HG03175 (cell line): ENCODE measurements at regions not wholly inside any gene's neighbourhood (a gene's known extent, or its start where the extent isn't known, plus 50 kb on each side); places are given as distances from the start of the nearest gene placed in this dataset.

Experiments used
- ATAC-seq: cut with Tn5 transposase; IDR thresholded peaks from one replicate; pipeline ENCODE4 v1.9.1; 2021; ENCODE audit warnings: mild to moderate bottlenecking, moderate library complexity; ENCODE audit not compliant: unreplicated experiment

GRCh38 chr2:164182116-164182627 is 439.1 kb downstream of the GRB14 start:
- no peak for ATAC-seq

DNA sequence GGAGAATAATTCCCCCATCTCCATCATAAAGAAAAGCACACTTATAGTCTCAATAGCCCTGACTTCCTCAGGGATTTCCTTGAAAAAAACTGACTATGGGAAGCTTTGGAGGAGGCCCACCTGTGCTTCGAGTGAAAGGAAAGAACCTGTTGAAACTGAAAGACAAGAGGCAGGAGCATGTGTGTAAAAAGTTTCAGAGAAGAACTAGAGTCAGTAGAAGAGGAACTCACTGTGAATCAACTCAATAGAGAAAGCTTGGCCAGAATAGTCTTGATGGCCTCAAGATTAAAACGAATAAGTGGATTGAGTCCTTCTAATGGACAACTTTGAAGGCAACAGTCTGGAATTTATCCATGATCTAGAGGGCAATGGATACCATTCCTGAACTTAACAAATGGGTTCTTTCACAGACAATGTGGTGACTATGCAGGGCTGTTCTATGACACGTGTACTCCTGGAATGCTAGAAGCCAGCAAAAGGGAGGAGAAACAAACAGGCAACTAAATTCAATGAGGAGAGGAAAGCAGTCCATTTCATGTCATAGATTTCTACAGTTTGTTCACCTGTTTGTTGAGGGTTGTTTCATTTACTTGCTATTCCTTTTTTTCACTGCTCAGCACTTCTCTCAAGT is 442.3 kb downstream of the GRB14 start:
- ATAC-seq, result no peak

DNA sequence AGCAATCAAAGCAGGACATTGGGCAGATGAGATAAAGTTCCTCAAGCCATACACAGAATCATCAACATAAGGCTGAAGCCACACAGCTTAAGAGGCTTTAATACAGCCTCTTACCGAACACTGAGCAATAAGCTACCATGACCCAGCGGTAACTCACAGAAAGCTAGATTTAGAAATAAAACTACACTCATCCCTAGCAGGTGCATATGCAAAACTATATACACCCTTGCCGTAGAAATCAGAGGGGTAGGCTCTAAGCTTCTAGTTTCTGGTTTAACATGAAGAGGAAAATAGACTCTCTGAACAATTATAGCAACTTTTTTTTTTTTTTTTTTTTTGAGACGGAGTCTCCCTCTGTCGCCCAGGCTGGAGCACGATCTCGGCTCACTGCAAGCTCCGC is 428.8 kb upstream of the FIGN start:
- no peak for ATAC-seq

GRCh38 chr2:164155558-164155957 is 419.8 kb upstream of the FIGN start:
- ATAC-seq, result no peak

DNA sequence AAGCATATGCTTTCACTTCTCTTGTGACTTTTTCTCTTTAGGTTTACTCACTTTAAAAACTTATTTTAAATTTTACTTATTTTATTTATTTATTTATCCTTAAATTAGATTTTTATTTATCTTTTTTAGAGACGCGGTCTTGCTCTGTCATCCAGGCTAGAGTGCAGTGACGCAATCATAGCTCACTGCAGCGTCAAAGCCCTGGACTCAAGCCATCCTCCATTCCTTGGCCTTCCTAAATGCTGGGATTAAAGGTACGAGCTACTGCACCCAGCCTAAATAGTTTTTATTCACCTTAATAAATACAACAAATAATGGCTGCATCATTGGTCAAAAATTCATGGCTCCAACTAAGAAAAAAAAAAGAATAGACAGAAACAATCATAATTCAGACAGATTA is 415.7 kb upstream of the FIGN start:
- no peak for ATAC-seq

GRCh38 chr2:164150604-164151003 is 414.8 kb upstream of the FIGN start:
- no peak for ATAC-seq

GRCh38 chr2:164146441-164146840 is 410.6 kb upstream of the FIGN start:
- no peak for ATAC-seq

DNA sequence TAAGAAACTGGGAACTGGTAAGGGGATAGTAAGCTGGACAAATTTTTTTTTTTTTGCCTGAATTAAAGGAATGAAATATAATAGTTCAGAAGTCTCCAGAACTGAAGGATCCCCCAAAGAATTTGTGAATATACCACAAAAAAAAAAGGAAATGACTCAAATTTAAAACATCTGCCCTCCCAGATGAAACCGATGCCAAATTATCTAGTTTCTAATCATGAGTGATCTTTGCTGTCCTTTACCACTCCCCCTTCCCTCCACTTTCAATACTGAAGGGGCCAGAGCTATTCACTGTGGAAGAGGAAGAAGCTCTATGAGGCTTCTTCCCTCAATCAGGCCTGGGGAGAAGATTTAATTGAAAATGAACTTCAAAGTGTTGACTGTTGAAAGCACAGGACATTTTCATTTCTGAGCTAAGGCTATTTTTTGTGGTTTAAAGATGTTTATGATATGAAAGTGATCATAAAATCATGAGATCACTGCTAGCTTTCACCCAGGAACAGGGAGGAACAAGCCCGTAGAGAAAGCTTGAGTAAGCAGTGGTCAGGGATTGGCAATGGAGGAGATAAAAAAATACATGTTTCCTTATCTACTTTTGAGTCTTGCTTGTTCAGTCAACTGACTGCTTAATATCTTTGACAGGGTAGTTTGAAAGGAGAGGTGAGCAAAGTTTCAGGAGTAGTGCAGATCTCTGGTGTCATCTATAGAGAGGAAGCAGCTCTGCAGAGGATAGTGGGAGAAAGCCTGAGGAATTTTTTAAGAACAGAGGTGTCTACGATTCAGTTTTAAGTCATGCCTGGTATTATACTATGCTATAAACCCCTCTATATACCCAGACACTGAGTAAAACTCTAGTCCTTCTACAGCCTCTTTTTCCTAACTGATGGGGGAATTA is 409.5 kb upstream of the FIGN start:
- no peak for ATAC-seq

DNA sequence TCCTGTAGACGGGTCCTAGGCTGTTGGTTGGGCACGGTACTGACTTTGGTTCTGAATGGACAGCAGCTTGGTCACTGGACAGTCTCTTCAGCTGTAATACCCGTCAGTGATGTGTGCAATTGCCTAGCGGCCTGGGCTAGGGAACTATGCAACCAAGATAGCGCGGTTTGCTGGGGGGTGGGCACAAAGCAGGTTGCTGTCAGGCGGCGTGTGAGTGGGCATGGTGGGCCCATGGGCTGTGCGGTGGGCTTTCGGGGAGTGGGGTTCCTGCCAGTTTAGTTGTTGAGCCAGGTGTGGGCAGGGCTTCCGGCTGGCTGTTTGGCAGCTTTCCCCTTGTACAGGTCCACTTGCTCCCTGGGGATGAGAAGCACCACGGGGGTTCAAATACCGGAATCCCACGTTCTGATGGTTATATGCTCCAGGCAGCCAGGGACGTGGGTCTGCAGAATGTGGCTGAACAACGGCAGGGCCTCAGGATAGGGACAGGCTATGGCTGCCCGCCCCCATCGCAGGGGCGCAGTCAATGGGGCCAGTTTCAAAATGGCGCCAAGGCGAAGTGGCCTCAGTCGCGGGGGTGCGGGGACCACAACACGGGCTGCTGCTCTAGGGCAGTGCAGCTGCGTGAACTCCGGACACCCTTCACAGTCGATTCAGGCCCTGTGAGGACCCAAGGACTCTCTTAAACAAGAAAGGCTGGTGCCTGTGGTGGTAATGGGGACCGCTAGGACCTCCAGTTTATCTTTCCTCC is 407.5 kb upstream of the FIGN start:
- no peak for ATAC-seq

DNA sequence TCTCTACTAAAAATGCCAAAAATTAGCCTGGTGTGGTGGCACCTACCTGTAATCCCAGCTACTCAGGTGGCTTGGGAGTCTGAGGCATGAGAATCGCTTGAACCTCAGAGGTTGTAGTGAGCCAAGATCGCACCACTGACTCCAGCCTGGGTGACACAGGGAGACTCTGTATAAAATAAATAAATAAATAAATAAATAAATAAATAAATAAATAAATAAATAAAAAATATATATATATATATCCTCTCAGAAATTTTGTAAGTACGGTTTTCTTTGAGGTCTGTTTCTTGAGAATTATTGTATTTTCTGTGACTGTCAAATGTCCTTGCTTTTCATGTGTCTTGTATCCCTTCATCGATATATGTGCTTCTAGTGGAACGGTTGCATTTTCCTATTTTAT is 406.9 kb upstream of the FIGN start:
- ATAC-seq, result no peak

DNA sequence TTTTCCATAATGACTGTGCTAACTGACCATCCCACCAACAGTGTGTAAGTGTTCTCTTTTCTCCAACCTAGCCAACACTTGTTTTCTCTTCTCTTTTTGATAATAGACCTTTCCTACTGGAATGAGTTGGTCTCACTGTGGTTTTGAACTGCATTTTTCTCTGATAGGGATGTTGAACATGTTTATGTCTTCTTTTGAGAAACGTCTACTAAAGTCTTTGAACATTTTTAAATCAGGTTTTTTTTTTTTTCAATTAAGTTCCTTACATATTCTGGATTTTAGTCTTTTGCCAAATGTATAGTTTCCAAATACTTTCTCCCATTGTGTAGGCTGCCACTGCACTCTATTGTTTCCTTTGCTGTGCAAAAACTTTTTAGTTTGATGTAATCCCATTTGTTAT is 405.5 kb upstream of the FIGN start:
- no peak for ATAC-seq

DNA sequence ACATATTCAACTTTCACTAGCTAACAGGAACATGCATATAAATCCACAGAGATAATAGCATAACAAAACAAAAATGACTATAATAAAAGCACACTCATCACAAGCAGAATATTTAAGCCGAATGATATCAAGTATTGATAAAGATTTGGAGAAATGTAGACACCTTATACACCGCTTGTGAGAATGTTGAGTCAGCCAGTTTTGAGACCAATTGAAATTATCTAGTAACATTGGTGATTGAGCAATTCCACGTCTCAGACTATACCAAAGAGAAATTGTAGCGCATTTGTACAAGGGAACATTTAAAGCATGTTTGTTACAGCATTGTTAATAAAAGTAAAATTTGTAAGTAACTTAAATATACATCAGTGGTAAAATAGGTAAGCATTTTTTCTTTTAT is 402.9 kb upstream of the FIGN start:
- ATAC-seq, result no peak

DNA sequence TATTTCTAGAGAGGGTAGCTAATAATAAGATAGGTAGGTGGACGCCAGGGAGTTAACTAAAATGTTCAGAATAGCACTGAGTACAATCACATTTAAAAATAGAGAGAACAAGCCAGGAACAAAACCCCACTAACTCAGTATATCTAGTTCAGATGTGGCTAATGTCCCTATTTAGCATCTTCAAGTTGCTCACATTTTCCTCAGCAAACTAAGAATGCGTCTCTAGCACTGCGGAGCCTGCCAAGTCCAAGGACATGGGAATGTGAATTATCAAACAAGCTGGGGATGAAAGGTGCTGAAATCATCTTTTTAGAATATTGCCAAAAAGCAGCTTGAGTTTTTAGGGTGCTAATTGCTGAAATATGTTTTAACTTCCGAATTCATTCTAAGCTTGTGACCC is 398.5 kb upstream of the FIGN start:
- no peak for ATAC-seq

GRCh38 chr2:164127971-164128527 is 392.2 kb upstream of the FIGN start:
- no peak for ATAC-seq

DNA sequence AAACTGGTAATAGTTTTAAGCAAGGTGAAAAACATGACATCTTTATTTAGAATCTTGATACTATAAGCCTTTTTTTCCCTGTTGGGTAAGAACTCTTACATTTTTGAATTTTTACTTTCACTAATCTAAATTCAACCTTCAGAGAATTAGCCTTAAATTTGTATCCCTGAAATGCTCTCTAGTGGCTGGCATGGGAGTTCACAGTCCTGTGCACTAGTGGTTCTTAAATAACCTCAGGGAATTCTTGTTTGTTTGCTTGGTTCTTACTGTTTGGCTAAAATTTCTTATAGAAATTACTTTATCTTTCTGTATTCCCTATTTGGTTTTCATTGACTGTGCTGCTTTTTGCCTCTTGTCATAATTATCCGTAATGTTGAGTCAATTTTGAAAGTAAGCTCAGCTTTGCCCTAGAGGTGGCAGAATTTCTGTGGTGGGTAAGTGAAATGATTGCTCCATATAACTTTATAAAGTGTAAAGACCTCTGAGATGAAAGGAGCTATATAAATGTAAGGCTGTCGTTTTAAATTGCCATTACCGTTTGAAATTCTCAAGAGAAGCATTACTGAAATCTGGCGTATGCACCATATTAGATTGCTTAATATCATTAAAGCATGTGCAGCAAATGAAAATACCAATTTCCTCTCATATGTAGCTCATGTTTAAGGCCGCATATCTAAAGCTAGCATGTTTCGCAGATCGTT is 391.3 kb upstream of the FIGN start:
- ATAC-seq, result no peak

- ATAC-seq, result no peak
Observed at GRCh38 chr2:164115806-164116205, 380.0 kb upstream of the FIGN start.

DNA sequence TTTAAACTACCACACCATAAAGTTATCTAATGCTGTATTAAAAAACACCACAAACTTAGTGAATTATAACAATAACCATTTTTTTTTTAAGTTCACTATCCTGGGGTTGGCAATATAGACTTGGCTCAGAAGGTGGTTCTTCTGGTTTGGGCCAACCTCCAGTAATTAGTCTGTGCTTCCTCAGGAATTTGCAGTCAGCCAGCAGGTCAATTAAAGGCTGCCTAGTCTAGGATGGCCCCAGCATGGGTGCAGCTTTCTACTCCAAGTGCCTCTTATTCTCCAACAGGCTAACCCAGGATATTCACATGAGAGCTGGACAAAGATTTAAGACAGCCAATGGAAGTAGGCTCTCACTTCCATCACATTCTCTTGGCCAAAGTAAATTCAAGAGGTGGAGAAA is 379.1 kb upstream of the FIGN start:
- no peak for ATAC-seq

GRCh38 chr2:164112105-164112504 is 376.3 kb upstream of the FIGN start:
- no peak for ATAC-seq

DNA sequence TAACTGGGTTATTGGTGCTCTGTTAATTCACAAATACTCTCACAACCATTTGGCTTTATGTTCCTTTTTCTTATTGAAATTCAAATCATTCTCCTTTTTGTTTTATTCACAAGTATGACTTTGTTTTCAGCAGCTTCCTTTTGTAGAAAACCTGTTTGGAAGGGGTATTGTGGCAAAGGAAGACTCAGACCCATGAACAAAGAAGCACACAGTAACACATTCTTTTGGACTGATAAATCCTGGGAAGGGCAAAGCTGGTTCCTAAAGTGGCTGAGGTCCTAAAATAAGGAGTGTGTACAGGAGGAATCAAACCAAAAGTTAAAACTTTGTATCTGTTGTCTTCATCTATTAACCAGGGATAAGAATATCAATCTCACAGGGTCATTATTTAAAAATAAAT is 374.7 kb upstream of the FIGN start:
- no peak for ATAC-seq

DNA sequence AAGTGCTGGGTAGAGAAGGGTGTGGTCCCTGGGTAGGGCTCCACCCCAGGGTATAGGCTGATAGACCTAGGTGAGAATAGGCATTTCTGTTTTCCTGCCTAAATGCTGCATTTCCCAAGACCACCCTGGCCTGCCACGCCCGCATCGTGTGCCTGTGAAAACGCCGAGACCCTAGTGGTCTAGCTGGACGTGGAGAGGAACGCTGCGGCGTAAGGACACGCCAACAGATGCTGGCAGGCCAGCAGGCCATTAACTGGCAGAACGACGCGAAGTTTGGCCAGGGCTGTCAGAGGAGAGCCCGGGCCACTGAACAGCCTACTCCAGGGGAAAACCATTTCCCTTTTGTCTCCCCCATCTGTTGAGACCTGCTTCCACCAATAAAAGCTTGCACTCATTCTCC is 373.2 kb upstream of the FIGN start:
- ATAC-seq, result no peak

- ATAC-seq, result no peak
Observed at GRCh38 chr2:164103271-164103670, 367.5 kb upstream of the FIGN start.
